HepG2 (cell line): ENCODE measurements at regions not wholly inside any gene's neighbourhood (a gene's known extent, or its start where the extent isn't known, plus 50 kb on each side); places are given as distances from the start of the nearest gene placed in this dataset.

Experiments
- ATAC-seq: fragments of 200-7000 bp; cut with Tn5 transposase; 3 replicates; pipeline ENCODE4 v1.9.1; 2020; ENCODE audit warnings: mild to moderate bottlenecking, moderate library complexity
- BruUV-seq: library from RNA; stranded (reverse); fragments of 400-500 nt; replicated peaks from 2 replicates; lab custom pipeline; 2021; lab: Mats Ljungman, UMichigan
- CTCF ChIA-PET: fragments of 300-600 bp; formaldehyde crosslinking; extraction: SDS; loops from one replicate; lab custom pipeline; 2021; ENCODE audit warnings: low total read pairs, inconsistent platforms, low intra/inter-chr PET ratio; lab: Yijun Ruan, JAX
- POLR2A ChIA-PET: fragments of 350-600 bp; sonication (Branson Sonifier 250); formaldehyde crosslinking; loops from one replicate; lab custom pipeline; 2020; ENCODE audit warnings: antibody characterized with exemption, inconsistent platforms; lab: Yijun Ruan, JAX
- DNase-seq: peaks from one replicate; pipeline ENCODE4 v3.0.0-alpha.2; 2015; ENCODE audit warnings: low spot score
- FAIRE-seq: peaks from 3 replicates; lab custom pipeline; 2011; peaks lifted over from hg19 to GRCh38; lab: Jason Lieb, UNC
- H2AFZ ChIP-seq: one replicate; pipeline ENCODE4 v1.6.1; 2011; ENCODE audit warnings: low read length, inconsistent platforms
- H3K27ac ChIP-seq: fragments of 300-600 bp; 3 replicates; pipeline ENCODE4 v1.8.0; 2011; ENCODE audit warnings: mixed run types, mild to moderate bottlenecking, mixed read lengths, low read length, inconsistent platforms; ENCODE audit not compliant: insufficient read depth; ENCODE audit errors: extremely low read length
- H3K27me3 ChIP-seq, 2 experiments: fragments of 200-600 bp in 1 of 2; 2 replicates in 1 of 2; 3 replicates in 1 of 2; pipeline versions ENCODE4 v1.6.0 to v1.8.0; 2011; ENCODE audit warnings: low read length in 2 of 2, mild to moderate bottlenecking in 2 of 2, moderate library complexity in 2 of 2, inconsistent platforms in 1 of 2; ENCODE audit not compliant: insufficient read depth in 2 of 2, control insufficient read depth in 1 of 2
- H3K36me3 ChIP-seq, 2 experiments: fragments of 200-600 bp in 1 of 2; replicated peaks in 1 of 2; 2 replicates in 1 of 2; 3 replicates in 1 of 2; pipeline versions ENCODE4 v1.5.1 to v1.8.0; 2011; ENCODE audit warnings: low read length in 2 of 2, inconsistent platforms in 1 of 2; ENCODE audit not compliant: insufficient read depth in 2 of 2, control insufficient read depth in 1 of 2
- H3K4me1 ChIP-seq: 2 replicates; pipeline ENCODE4 v1.5.1; 2012; ENCODE audit warnings: low read length, inconsistent platforms; ENCODE audit not compliant: insufficient read depth
- H3K4me2 ChIP-seq: 2 replicates; pipeline ENCODE4 v1.6.0; 2011; ENCODE audit warnings: low read depth, low read length, inconsistent platforms
- H3K4me3 ChIP-seq, 3 experiments: fragments of 200-600 bp in 1 of 3; sonication (generic), shearing (Covaris generic) in 1 of 3; replicated peaks in 1 of 3; 2 replicates each; pipeline ENCODE4 v1.5.1; 2011 to 2016; ENCODE audit warnings: low read length in 3 of 3, inconsistent platforms in 2 of 3, low read depth in 2 of 3, mild to moderate bottlenecking in 2 of 3, control low read depth in 1 of 3, mixed read lengths in 1 of 3; ENCODE audit not compliant: insufficient read depth in 1 of 3
- H3K79me2 ChIP-seq: one replicate; pipeline ENCODE4 v1.6.1; 2011; ENCODE audit warnings: low read length, inconsistent platforms; ENCODE audit not compliant: insufficient read depth
- H3K9ac ChIP-seq: 2 replicates; pipeline ENCODE4 v1.6.0; 2011; ENCODE audit warnings: mild to moderate bottlenecking, low read depth, low read length, inconsistent platforms; ENCODE audit not compliant: insufficient read depth
- H3K9me3 ChIP-seq: 2 replicates; pipeline ENCODE4 v1.5.1; 2012; ENCODE audit warnings: mild to moderate bottlenecking, low read length
- H4K20me1 ChIP-seq: 2 replicates; pipeline ENCODE4 v1.6.0; 2011; ENCODE audit warnings: inconsistent platforms, mild to moderate bottlenecking, low read length, moderate library complexity; ENCODE audit not compliant: insufficient read depth
- CENPX ChIP-seq: sonication (generic); formaldehyde crosslinking; IDR thresholded peaks from 2 replicates; pipeline ENCODE4 v1.9.0; 2021; ENCODE audit warnings: mild to moderate bottlenecking, missing genetic modification reagents, moderate library complexity
- KDM2A ChIP-seq: sonication (generic); formaldehyde crosslinking; IDR thresholded peaks from 2 replicates; pipeline ENCODE4 v1.4.0; 2020; ENCODE audit warnings: low read depth, missing genetic modification reagents, borderline replicate concordance
- KLF12 ChIP-seq: sonication (generic); formaldehyde crosslinking; IDR thresholded peaks from 2 replicates; pipeline ENCODE4 v1.4.0; 2020; ENCODE audit warnings: missing genetic modification reagents, borderline replicate concordance
- MBD4 ChIP-seq: IDR thresholded peaks from 2 replicates; pipeline ENCODE4 v1.6.1; 2012; ENCODE audit warnings: low read length, inconsistent platforms, borderline replicate concordance
- MEF2D ChIP-seq: sonication (generic); formaldehyde crosslinking; IDR thresholded peaks from 2 replicates; pipeline ENCODE4 v1.5.1; 2020; ENCODE audit warnings: mild to moderate bottlenecking, missing genetic modification reagents
- MLXIP ChIP-seq: sonication (generic); formaldehyde crosslinking; IDR thresholded peaks from 2 replicates; pipeline ENCODE4 v1.9.0; 2021; ENCODE audit warnings: missing genetic modification reagents, borderline replicate concordance
- MNT ChIP-seq: fragments of 450-650 bp; IDR thresholded peaks from 2 replicates; pipeline ENCODE4 v1.6.1; 2016
- PATZ1 ChIP-seq: sonication (generic); formaldehyde crosslinking; IDR thresholded peaks from 2 replicates; pipeline ENCODE4 v1.4.0; 2020; ENCODE audit warnings: missing genetic modification reagents
- SP1 ChIP-seq, 2 experiments: fragments of 450-650 bp in 1 of 2; sonication (generic) in 1 of 2; formaldehyde crosslinking in 1 of 2; IDR thresholded peaks; 2 replicates each; pipeline versions ENCODE4 v1.4.0 to v1.6.1; 2016 to 2020; ENCODE audit warnings: missing genetic modification reagents in 1 of 2
- ZBTB38 ChIP-seq: sonication (generic); formaldehyde crosslinking; IDR thresholded peaks from 2 replicates; pipeline ENCODE4 v1.5.1; 2020; ENCODE audit warnings: mild to moderate bottlenecking, missing genetic modification reagents
- ZNF34 ChIP-seq: sonication (generic); formaldehyde crosslinking; IDR thresholded peaks from 2 replicates; pipeline ENCODE4 v1.4.0; 2020; ENCODE audit warnings: mild to moderate bottlenecking, missing genetic modification reagents, borderline replicate concordance
- ZNF775 ChIP-seq: sonication (generic); formaldehyde crosslinking; IDR thresholded peaks from 2 replicates; pipeline ENCODE4 v1.4.0; 2020; ENCODE audit warnings: missing genetic modification reagents, mild to moderate bottlenecking, moderate library complexity, borderline replicate concordance
- WGBS: methylation state at CpG from one replicate; pipeline ENCODE4 v1.1.6; 2017; ENCODE audit warnings: low lambda C conversion rate; 5-methylcytosine and 5-hydroxymethylcytosine counted together
- in situ Hi-C: cut with HindIII; loops from 2 replicates; pipeline ENCODE4 v1.10.0; 2017; ENCODE audit warnings: low pct_unique_long_range_greater_than_20kb; ENCODE audit not compliant: extremely low pct_ligation_motif_present
- intact Hi-C: fragments of 100-400 bp; cut with micrococcal nuclease; formaldehyde crosslinking; loops from one replicate; pipeline ENCODE4 v1.10.0; 2022; ENCODE audit not compliant: unreplicated experiment

- Histone ChIP-seq H3K27me3 (peaks cover 0 to 12% of the 10 kb centered on the region in 2 experiments; a peak in 2 of 5 replicates), H3K4me1 (no peaks in the 10 kb centered on the region), H3K27ac (no peak overlapping the region), H3K4me2 (no peak overlapping the region), H3K9me3 (no peaks in the 10 kb centered on the region), H3K4me3 (no peak overlapping the region)
- ATAC-seq = no peak
- no TSS peak for BruUV-seq
- WGBS = 0% methylated on average over 1 of the region's 4 CpGs
- no peak for TF ChIP-seq CENPX (CRISPR knock-in tag)
- no peak for TF ChIP-seq SP1 (IDR thresholded peaks at IDR 0.05)
- no peak for TF ChIP-seq SP1 (CRISPR knock-in tag; IDR thresholded peaks at IDR 0.05)
- TF ChIP-seq PATZ1 (CRISPR knock-in tag) = no peak
- no peak for TF ChIP-seq MBD4
- TF ChIP-seq ZNF775 = no peak
- no peak for TF ChIP-seq KDM2A (CRISPR knock-in tag)
- no peak for TF ChIP-seq ZBTB38 (CRISPR knock-in tag)
- no peak for TF ChIP-seq ZNF34
- no peak for TF ChIP-seq MEF2D (CRISPR knock-in tag)
- TF ChIP-seq MLXIP (CRISPR knock-in tag) = no peak
- no peak for TF ChIP-seq KLF12
- TF ChIP-seq MNT = no peak
- TF ChIP-seq, all 625 proteins: peak for 0
- no peaks in the 10 kb centered on the region for H3K79me2 ChIP-seq
- no peak overlapping the region for H2AFZ ChIP-seq
- FAIRE-seq (no peak), DNase-seq (no peak)
- no peak overlapping the region for H3K9ac ChIP-seq
- intact Hi-C loops (no loop called here), in situ Hi-C loops (no loop called here)
- no peaks in the 10 kb centered on the region for H4K20me1 ChIP-seq
- ChIA-PET CTCF (no interaction called here), POLR2A (no interaction called here)
- H3K36me3 ChIP-seq = no peaks in the 10 kb centered on the region
Measured at GRCh38 chr15:29466292-29466691, 196.7 kb upstream of the NSMCE3 start.
